Body of pancreas (tissue), 4 donors: ENCODE measurements at regions not wholly inside any gene's neighbourhood (a gene's known extent, or its start where the extent isn't known, plus 50 kb on each side); places are given as distances from the start of the nearest gene placed in this dataset.

Experiments used
- POLR2A ChIP-seq, 3 donors: fragments of 450-650 bp; IDR thresholded peaks; one replicate each; pipeline ENCODE4 v1.6.1; 2016; ENCODE audit warnings: antibody characterized with exemption in 3 of 3, mild to moderate bottlenecking in 2 of 3
- TF ChIP-seq, protein P1 (sequence below), 7 experiments: fragments of 450-650 bp in 4 of 7; fragments of 200-600 bp in 3 of 7; sonication (generic) in 3 of 7; IDR thresholded peaks; one replicate each; pipeline ENCODE4 v1.5.1; 2016 to 2019; ENCODE audit warnings: antibody characterized with exemption in 7 of 7

DNA sequence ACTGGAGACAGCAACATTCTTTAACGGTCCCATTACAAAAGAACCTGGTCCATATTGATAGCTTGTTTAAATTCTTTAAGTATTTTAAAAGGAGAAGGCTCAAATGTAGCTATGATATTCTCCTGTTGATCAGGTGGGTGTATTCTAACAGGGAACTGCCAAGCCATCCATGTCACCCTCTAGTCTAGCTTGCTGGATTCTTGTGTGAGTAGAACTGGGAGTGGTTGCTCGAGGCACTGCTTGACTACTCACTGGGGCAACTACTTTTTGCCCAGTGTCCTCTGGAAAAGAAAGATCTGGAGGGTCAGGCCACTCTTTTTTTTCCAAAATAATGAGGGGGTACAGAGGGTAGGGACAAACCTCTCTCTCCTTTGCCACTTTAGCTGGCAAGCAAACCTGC is 155.1 kb downstream of the ZNF518B start:
- TF ChIP-seq, protein P1, sequence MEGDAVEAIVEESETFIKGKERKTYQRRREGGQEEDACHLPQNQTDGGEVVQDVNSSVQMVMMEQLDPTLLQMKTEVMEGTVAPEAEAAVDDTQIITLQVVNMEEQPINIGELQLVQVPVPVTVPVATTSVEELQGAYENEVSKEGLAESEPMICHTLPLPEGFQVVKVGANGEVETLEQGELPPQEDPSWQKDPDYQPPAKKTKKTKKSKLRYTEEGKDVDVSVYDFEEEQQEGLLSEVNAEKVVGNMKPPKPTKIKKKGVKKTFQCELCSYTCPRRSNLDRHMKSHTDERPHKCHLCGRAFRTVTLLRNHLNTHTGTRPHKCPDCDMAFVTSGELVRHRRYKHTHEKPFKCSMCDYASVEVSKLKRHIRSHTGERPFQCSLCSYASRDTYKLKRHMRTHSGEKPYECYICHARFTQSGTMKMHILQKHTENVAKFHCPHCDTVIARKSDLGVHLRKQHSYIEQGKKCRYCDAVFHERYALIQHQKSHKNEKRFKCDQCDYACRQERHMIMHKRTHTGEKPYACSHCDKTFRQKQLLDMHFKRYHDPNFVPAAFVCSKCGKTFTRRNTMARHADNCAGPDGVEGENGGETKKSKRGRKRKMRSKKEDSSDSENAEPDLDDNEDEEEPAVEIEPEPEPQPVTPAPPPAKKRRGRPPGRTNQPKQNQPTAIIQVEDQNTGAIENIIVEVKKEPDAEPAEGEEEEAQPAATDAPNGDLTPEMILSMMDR (IDR thresholded peaks at IDR 0.05) = no peak
- TF ChIP-seq POLR2A (IDR thresholded peaks at IDR 0.05) = no peak
